ENCODE measurements at regions not wholly inside any gene's neighbourhood (a gene's known extent, or its start where the extent isn't known, plus 50 kb on each side); places are given as distances from the start of the nearest gene placed in this dataset.
"Not testable (repeated sequence)": the region's sequence is repeated elsewhere in the genome, so short reads cannot be mapped to it uniquely, and the experiment has no call there.

- H3K36me3 ChIP-seq: no peaks in the 10 kb centered on the region
- H3K4me3 ChIP-seq: no peak overlapping the region
- no peaks in the 10 kb centered on the region for H3K4me1 ChIP-seq
- H3K27me3 ChIP-seq: no peaks in the 10 kb centered on the region
- peaks cover 0 to 4% (median 0%) of the 10 kb centered on the region in 11 experiments; a peak in 1 of 22 replicates for H3K9me3 ChIP-seq (replicated peaks in 1 of 11)
- H3K9ac ChIP-seq: no peak overlapping the region
- no peaks in the 10 kb centered on the region for H4K20me1 ChIP-seq
- TF ChIP-seq Cebpa-rat (IDR thresholded peaks at IDR 0.05): no peak
- no peak overlapping the region for H3K4me2 ChIP-seq
- no peak overlapping the region for H3K27ac ChIP-seq
These were observed 140.1 kb downstream of the C12orf75 start for GRCh38 chr12:105470601-105471000.

- no peak for TF ChIP-seq Cebpa-rat (IDR thresholded peaks at IDR 0.05)
- H3K27ac ChIP-seq: no peak overlapping the region
- H3K4me3 ChIP-seq: no peak overlapping the region
- H4K20me1 ChIP-seq: no peaks in the 10 kb centered on the region
- H3K9me3 ChIP-seq (replicated peaks in 1 of 11): peaks cover 0 to 8% (median 0%) of the 10 kb centered on the region in 11 experiments; a peak in 1 of 22 replicates
- no peaks in the 10 kb centered on the region for H3K36me3 ChIP-seq
- no peaks in the 10 kb centered on the region for H3K27me3 ChIP-seq
- H3K9ac ChIP-seq: no peak overlapping the region
- no peaks in the 10 kb centered on the region for H3K4me1 ChIP-seq
- H3K4me2 ChIP-seq: no peak overlapping the region
These were observed 144.2 kb downstream of the C12orf75 start for GRCh38 chr12:105474672-105475071.

GRCh38 chr12:105476616-105477015, 146.1 kb downstream of the C12orf75 start:
- Histone ChIP-seq H3K4me3 (no peak overlapping the region), H3K4me1 (no peaks in the 10 kb centered on the region), H3K9ac (no peak overlapping the region), H3K27ac (no peak overlapping the region), H3K4me2 (no peak overlapping the region), H3K27me3 (no peaks in the 10 kb centered on the region), H4K20me1 (no peaks in the 10 kb centered on the region), H3K36me3 (no peaks in the 10 kb centered on the region), H3K9me3 (replicated peaks in 1 of 11) (peaks cover 0 to 8% (median 0%) of the 10 kb centered on the region in 11 experiments; a peak in 1 of 22 replicates)
- TF ChIP-seq Cebpa-rat (IDR thresholded peaks at IDR 0.05): no peak

GRCh38 chr12:105477873-105478272, 147.4 kb downstream of the C12orf75 start:
- TF ChIP-seq Cebpa-rat (IDR thresholded peaks at IDR 0.05): no peak
- H3K9me3 ChIP-seq (replicated peaks in 1 of 11): peaks cover 0 to 8% (median 0%) of the 10 kb centered on the region in 11 experiments; a peak in 1 of 22 replicates
- no peak overlapping the region for H3K27ac ChIP-seq
- no peak overlapping the region for H3K9ac ChIP-seq
- H3K27me3 ChIP-seq: no peaks in the 10 kb centered on the region
- no peaks in the 10 kb centered on the region for H4K20me1 ChIP-seq
- no peaks in the 10 kb centered on the region for H3K4me1 ChIP-seq
- no peak overlapping the region for H3K4me2 ChIP-seq
- H3K4me3 ChIP-seq: no peak overlapping the region
- H3K36me3 ChIP-seq: no peaks in the 10 kb centered on the region

- not testable (repeated sequence) for H3K27ac ChIP-seq; H3K27me3 ChIP-seq; H3K9me3 ChIP-seq (replicated peaks in 1 of 11); H3K9ac ChIP-seq; H4K20me1 ChIP-seq; H3K4me1 ChIP-seq; H3K4me3 ChIP-seq; H3K36me3 ChIP-seq; H3K4me2 ChIP-seq
These were observed 148.3 kb downstream of the C12orf75 start for GRCh38 chr12:105478788-105479187.

- H3K27me3 ChIP-seq: no peaks in the 10 kb centered on the region
- no peaks in the 10 kb centered on the region for H4K20me1 ChIP-seq
- H3K36me3 ChIP-seq: no peaks in the 10 kb centered on the region
- no peaks in the 10 kb centered on the region for H3K4me1 ChIP-seq
- no peak overlapping the region for H3K27ac ChIP-seq
- H3K9me3 ChIP-seq (replicated peaks in 1 of 11): peaks cover 0 to 8% (median 0%) of the 10 kb centered on the region in 11 experiments; a peak in 1 of 22 replicates
- H3K4me3 ChIP-seq: no peak overlapping the region
- H3K9ac ChIP-seq: no peak overlapping the region
- no peak for TF ChIP-seq Cebpa-rat (IDR thresholded peaks at IDR 0.05)
- H3K4me2 ChIP-seq: no peak overlapping the region
These were observed 149.2 kb downstream of the C12orf75 start for GRCh38 chr12:105479710-105480109.

- Histone ChIP-seq H4K20me1 (no peaks in the 10 kb centered on the region), H3K9ac (no peak overlapping the region), H3K4me3 (no peak overlapping the region), H3K4me2 (no peak overlapping the region), H3K4me1 (no peaks in the 10 kb centered on the region), H3K36me3 (no peaks in the 10 kb centered on the region), H3K27me3 (no peaks in the 10 kb centered on the region), H3K27ac (no peak overlapping the region), H3K9me3 (replicated peaks in 1 of 11) (peaks cover 0 to 8% (median 0%) of the 10 kb centered on the region in 11 experiments; a peak in 1 of 22 replicates)
- TF ChIP-seq Cebpa-rat (IDR thresholded peaks at IDR 0.05): no peak
These were observed 149.7 kb downstream of the C12orf75 start for GRCh38 chr12:105480162-105480561.

GRCh38 chr12:105481392-105482300, 151.2 kb downstream of the C12orf75 start:
- H4K20me1 ChIP-seq: no peaks in the 10 kb centered on the region
- TF ChIP-seq Cebpa-rat (IDR thresholded peaks at IDR 0.05): no peak

GRCh38 chr12:105482951-105483350, 152.5 kb downstream of the C12orf75 start:
- Histone ChIP-seq H3K9me3 (replicated peaks in 1 of 11) (no peaks in the 10 kb centered on the region), H3K27ac (no peak overlapping the region), H3K27me3 (no peaks in the 10 kb centered on the region), H3K36me3 (no peaks in the 10 kb centered on the region), H3K4me3 (no peak overlapping the region), H3K9ac (no peak overlapping the region), H4K20me1 (no peaks in the 10 kb centered on the region), H3K4me1 (no peaks in the 10 kb centered on the region), H3K4me2 (no peak overlapping the region)
- no peak for TF ChIP-seq Cebpa-rat (IDR thresholded peaks at IDR 0.05)

More at GRCh38 chr12:105481392-105482300, 151.2 kb downstream of the C12orf75 start:
- Histone ChIP-seq H3K27me3 (no peaks in the 10 kb centered on the region), H3K4me2 (no peak overlapping the region), H3K4me3 (no peak overlapping the region), H3K9ac (no peak overlapping the region), H3K27ac (no peak overlapping the region), H3K4me1 (no peaks in the 10 kb centered on the region), H3K36me3 (no peaks in the 10 kb centered on the region), H3K9me3 (replicated peaks in 1 of 11) (0 out of 22 replicates have a peak, but pooled peaks cover 0 to 1% (median 0%) of the 10 kb centered on the region in 11 experiments)

GRCh38 chr12:105483691-105484090, 153.2 kb downstream of the C12orf75 start:
- H3K4me1 ChIP-seq: no peaks in the 10 kb centered on the region
- no peaks in the 10 kb centered on the region for H3K36me3 ChIP-seq
- H3K9ac ChIP-seq: no peak overlapping the region
- no peaks in the 10 kb centered on the region for H3K27me3 ChIP-seq
- TF ChIP-seq Cebpa-rat (IDR thresholded peaks at IDR 0.05): no peak
- H4K20me1 ChIP-seq: no peaks in the 10 kb centered on the region
- no peak overlapping the region for H3K4me2 ChIP-seq
- H3K4me3 ChIP-seq: no peak overlapping the region
- no peaks in the 10 kb centered on the region for H3K9me3 ChIP-seq (replicated peaks in 1 of 11)
- no peak overlapping the region for H3K27ac ChIP-seq

Data from BLaER1 treated with 17β-estradiol and CSF1 and Interleukin-3, amounts not matched to agents 10 nM and 100 nM (cell line).